Right ventricle myocardium superior (tissue), 1 donor: ENCODE measurements at regions not wholly inside any gene's neighbourhood (a gene's known extent, or its start where the extent isn't known, plus 50 kb on each side); places are given as distances from the start of the nearest gene placed in this dataset.
"Not testable (repeated sequence)": the region's sequence is repeated elsewhere in the genome, so short reads cannot be mapped to it uniquely, and the experiment has no call there.

Experiments used
- ATAC-seq: fragments of 200-7000 bp; cut with Tn5 transposase; one replicate; pipeline ENCODE4 v1.9.1; 2020; ENCODE audit warnings: mild to moderate bottlenecking; ENCODE audit not compliant: poor library complexity
- DNase-seq: peaks from one replicate; pipeline ENCODE4 v3.0.0-alpha.2; 2020
- intact Hi-C: fragments of 100-400 bp; cut with DNase I; formaldehyde crosslinking; loops from one replicate; pipeline ENCODE4 v1.11.2; 2022
- donor health status: DM: no; HTN: yes; CAD: no; lungs with severe emphysema.

DNA sequence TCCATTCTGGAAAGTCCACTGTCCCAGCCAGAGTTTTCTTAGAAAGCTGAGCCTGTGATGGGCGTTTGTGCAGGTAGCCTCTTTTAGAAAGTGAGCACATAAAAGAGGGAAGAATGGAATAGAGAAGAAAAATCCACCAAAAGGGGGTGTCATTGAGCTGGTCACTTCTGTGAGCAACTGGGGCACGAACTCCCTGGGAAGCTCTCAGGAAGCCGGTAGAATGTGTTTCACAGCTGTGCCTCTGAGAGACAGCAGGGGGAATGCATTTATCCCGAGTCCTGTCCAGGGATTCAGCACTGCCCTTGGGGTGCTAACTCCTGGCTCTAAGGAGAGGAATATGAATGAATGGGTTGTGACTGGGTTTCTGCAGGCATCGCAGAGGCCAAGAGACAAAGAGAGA lies 73.8 kb upstream of the SPATA31A3 start:
- DNase-seq, ATAC-seq, intact Hi-C loops: not testable (repeated sequence)

DNA sequence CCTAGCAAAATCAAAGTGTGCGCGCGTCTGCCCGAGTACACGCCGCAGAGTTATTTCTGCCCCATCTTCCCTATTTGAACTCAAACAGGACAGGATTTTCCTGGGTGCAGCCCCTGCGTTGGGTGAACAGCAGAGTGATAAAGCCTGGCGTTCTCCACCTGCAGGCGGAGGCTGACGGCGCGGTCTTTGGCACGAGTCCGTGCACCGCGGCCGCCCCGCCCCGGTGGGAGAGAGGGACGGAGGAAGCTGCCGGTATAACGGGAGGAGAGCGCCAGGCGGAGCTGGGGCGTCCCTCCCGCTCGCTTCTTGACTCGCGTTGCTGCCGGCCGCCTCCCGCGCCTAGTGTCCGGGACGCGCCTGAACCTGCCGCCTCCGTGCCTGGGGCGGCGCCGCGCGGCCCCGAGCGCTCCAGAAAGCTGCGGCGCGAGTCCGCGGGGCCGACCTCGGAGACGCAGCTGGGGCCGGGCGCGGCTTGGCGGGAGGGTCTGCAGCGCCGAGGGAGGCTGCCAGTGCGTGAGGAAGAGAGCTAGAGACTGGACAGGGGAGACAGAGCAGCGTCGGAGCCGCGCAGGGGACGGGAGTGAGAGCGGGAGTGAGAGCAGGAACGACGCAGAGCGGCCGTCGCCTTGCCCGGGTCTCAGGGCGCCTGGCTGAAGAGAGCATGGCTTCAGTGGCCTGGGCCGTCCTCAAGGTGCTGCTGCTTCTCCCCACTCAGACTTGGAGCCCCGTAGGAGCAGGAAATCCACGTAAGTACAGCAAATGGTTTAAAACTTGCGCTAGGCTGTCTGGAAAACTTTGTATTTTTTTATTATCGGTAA lies 66.8 kb upstream of the SPATA31A3 start:
- peak; percentile 58 for DNase-seq
- intact Hi-C loops, result not testable (repeated sequence)
- peak; percentile 48 for ATAC-seq
